Suprapubic skin (tissue), 4 donors: ENCODE measurements at regions not wholly inside any gene's neighbourhood (a gene's known extent, or its start where the extent isn't known, plus 50 kb on each side); places are given as distances from the start of the nearest gene placed in this dataset.

Experiments used
- CTCF ChIP-seq, 2 donors: fragments of 200-600 bp in 1 of 2; fragments of 450-650 bp in 1 of 2; sonication (generic) in 1 of 2; IDR thresholded peaks; one replicate each; pipeline ENCODE4 v1.5.1; 2016 to 2019; ENCODE audit warnings: antibody characterized with exemption in 2 of 2, mild to moderate bottlenecking in 1 of 2, moderate library complexity in 1 of 2
- EP300 ChIP-seq: sonication (generic); formaldehyde crosslinking; IDR thresholded peaks from one replicate; pipeline ENCODE4 v1.6.1; 2017; ENCODE audit warnings: antibody characterized with exemption
- POLR2A ChIP-seq, 2 donors: fragments of 450-650 bp; IDR thresholded peaks; one replicate each; pipeline ENCODE4 v1.6.1; 2017; ENCODE audit warnings: antibody characterized with exemption in 2 of 2, mild to moderate bottlenecking in 2 of 2, moderate library complexity in 2 of 2
- POLR2AphosphoS5 ChIP-seq, 3 donors: sonication (generic); formaldehyde crosslinking; IDR thresholded peaks; one replicate each; pipeline ENCODE4 v1.6.1; 2017; ENCODE audit warnings: antibody characterized with exemption in 3 of 3

- TF ChIP-seq POLR2A (IDR thresholded peaks at IDR 0.05): no peak
- no peak for TF ChIP-seq CTCF (IDR thresholded peaks at IDR 0.05)
- no peak for TF ChIP-seq POLR2AphosphoS5 (IDR thresholded peaks at IDR 0.05)
- TF ChIP-seq EP300: no peak
Measured at GRCh38 chr3:147544290-147544689, 135.1 kb downstream of the ZIC1 start.
